ENCODE measurements at regions not wholly inside any gene's neighbourhood (a gene's known extent, or its start where the extent isn't known, plus 50 kb on each side); places are given as distances from the start of the nearest gene placed in this dataset.

GRCh38 chr2:52961403-52961802 is 806.2 kb upstream of the CHAC2 start:
- H3K9me3 Mint-ChIP-seq = peaks cover 7% of the 10 kb centered on the region
- no peaks in the 10 kb centered on the region for H3K4me1 Mint-ChIP-seq (ENCODE audit: low read depth)
- H3K27me3 Mint-ChIP-seq (ENCODE audit: low read depth) = no peaks in the 10 kb centered on the region
- no peak overlapping the region for H3K4me3 Mint-ChIP-seq
- no peaks in the 10 kb centered on the region for H3K36me3 Mint-ChIP-seq (ENCODE audit: low read depth)
- no peak overlapping the region for H3K27ac Mint-ChIP-seq

- Mint-ChIP-seq H3K27ac (no peak overlapping the region), H3K4me3 (no peak overlapping the region)
These were observed 806.7 kb upstream of the CHAC2 start for GRCh38 chr2:52960881-52961280.

GRCh38 chr2:52959801-52960200 is 807.8 kb upstream of the CHAC2 start:
- peaks cover 7% of the 10 kb centered on the region for H3K9me3 Mint-ChIP-seq
- H3K27ac Mint-ChIP-seq = no peak overlapping the region
- no peaks in the 10 kb centered on the region for H3K4me1 Mint-ChIP-seq (ENCODE audit: low read depth)
- H3K36me3 Mint-ChIP-seq (ENCODE audit: low read depth) = no peaks in the 10 kb centered on the region
- H3K4me3 Mint-ChIP-seq = no peak overlapping the region
- no peaks in the 10 kb centered on the region for H3K27me3 Mint-ChIP-seq (ENCODE audit: low read depth)

More at GRCh38 chr2:52960881-52961280, 806.7 kb upstream of the CHAC2 start:
- H3K4me1 Mint-ChIP-seq (ENCODE audit: low read depth) = no peaks in the 10 kb centered on the region
- no peaks in the 10 kb centered on the region for H3K36me3 Mint-ChIP-seq (ENCODE audit: low read depth)
- peaks cover 7% of the 10 kb centered on the region for H3K9me3 Mint-ChIP-seq
- no peaks in the 10 kb centered on the region for H3K27me3 Mint-ChIP-seq (ENCODE audit: low read depth)

GRCh38 chr2:52956766-52957165 is 810.8 kb upstream of the CHAC2 start:
- Mint-ChIP-seq H3K9me3 (peaks cover 7% of the 10 kb centered on the region), H3K27me3 (ENCODE audit: low read depth) (no peaks in the 10 kb centered on the region), H3K4me3 (no peak overlapping the region), H3K4me1 (ENCODE audit: low read depth) (no peaks in the 10 kb centered on the region), H3K36me3 (ENCODE audit: low read depth) (no peaks in the 10 kb centered on the region), H3K27ac (no peak overlapping the region)

GRCh38 chr2:52956118-52956517 is 811.5 kb upstream of the CHAC2 start:
- Mint-ChIP-seq H3K4me3 (no peak overlapping the region), H3K4me1 (ENCODE audit: low read depth) (no peaks in the 10 kb centered on the region), H3K27ac (no peak overlapping the region), H3K36me3 (ENCODE audit: low read depth) (no peaks in the 10 kb centered on the region), H3K9me3 (peaks cover 7% of the 10 kb centered on the region), H3K27me3 (ENCODE audit: low read depth) (no peaks in the 10 kb centered on the region)

- Mint-ChIP-seq H3K4me1 (ENCODE audit: low read depth) (no peaks in the 10 kb centered on the region), H3K4me3 (no peak overlapping the region), H3K36me3 (ENCODE audit: low read depth) (no peaks in the 10 kb centered on the region), H3K9me3 (peaks cover 15% of the 10 kb centered on the region), H3K27me3 (ENCODE audit: low read depth) (no peaks in the 10 kb centered on the region), H3K27ac (no peak overlapping the region)
These were observed 812.5 kb upstream of the CHAC2 start for GRCh38 chr2:52955079-52955478.

GRCh38 chr2:52940101-52940500 is 827.5 kb upstream of the CHAC2 start:
- Mint-ChIP-seq H3K4me3 (no peak overlapping the region), H3K9me3 (no peaks in the 10 kb centered on the region), H3K27ac (no peak overlapping the region)

GRCh38 chr2:52939250-52939649 is 828.4 kb upstream of the CHAC2 start:
- no peak overlapping the region for H3K27ac Mint-ChIP-seq
- H3K4me1 Mint-ChIP-seq (ENCODE audit: low read depth) = peaks cover 4% of the 10 kb centered on the region
- no peaks in the 10 kb centered on the region for H3K36me3 Mint-ChIP-seq (ENCODE audit: low read depth)

More at GRCh38 chr2:52940101-52940500, 827.5 kb upstream of the CHAC2 start:
- Mint-ChIP-seq H3K36me3 (ENCODE audit: low read depth) (no peaks in the 10 kb centered on the region), H3K27me3 (ENCODE audit: low read depth) (no peaks in the 10 kb centered on the region), H3K4me1 (ENCODE audit: low read depth) (peaks cover 4% of the 10 kb centered on the region)

GRCh38 chr2:52936029-52936428 is 831.6 kb upstream of the CHAC2 start:
- no peaks in the 10 kb centered on the region for H3K27me3 Mint-ChIP-seq (ENCODE audit: low read depth)
- no peak overlapping the region for H3K27ac Mint-ChIP-seq
- H3K9me3 Mint-ChIP-seq = peaks cover 14% of the 10 kb centered on the region
- H3K4me3 Mint-ChIP-seq = no peak overlapping the region
- H3K4me1 Mint-ChIP-seq (ENCODE audit: low read depth) = peaks cover 4% of the 10 kb centered on the region
- H3K36me3 Mint-ChIP-seq (ENCODE audit: low read depth) = no peaks in the 10 kb centered on the region

More at GRCh38 chr2:52939250-52939649, 828.4 kb upstream of the CHAC2 start:
- Mint-ChIP-seq H3K4me3 (no peak overlapping the region), H3K27me3 (ENCODE audit: low read depth) (no peaks in the 10 kb centered on the region), H3K9me3 (peaks cover 2% of the 10 kb centered on the region)

- H3K27me3 Mint-ChIP-seq (ENCODE audit: low read depth) = no peaks in the 10 kb centered on the region
- peaks cover 4% of the 10 kb centered on the region for H3K4me1 Mint-ChIP-seq (ENCODE audit: low read depth)
- no peak overlapping the region for H3K27ac Mint-ChIP-seq
- peak overlapping the region; percentile 26 for H3K4me3 Mint-ChIP-seq
- no peaks in the 10 kb centered on the region for H3K36me3 Mint-ChIP-seq (ENCODE audit: low read depth)
- H3K9me3 Mint-ChIP-seq = peaks cover 22% of the 10 kb centered on the region
These were observed 832.5 kb upstream of the CHAC2 start for GRCh38 chr2:52934920-52935640.

GRCh38 chr2:52934323-52934898 is 833.2 kb upstream of the CHAC2 start:
- Mint-ChIP-seq H3K9me3 (peaks cover 22% of the 10 kb centered on the region), H3K36me3 (ENCODE audit: low read depth) (no peaks in the 10 kb centered on the region), H3K27ac (no peak overlapping the region), H3K4me1 (ENCODE audit: low read depth) (peaks cover 4% of the 10 kb centered on the region), H3K27me3 (ENCODE audit: low read depth) (no peaks in the 10 kb centered on the region), H3K4me3 (no peak overlapping the region)

- Mint-ChIP-seq H3K27ac (no peak overlapping the region), H3K9me3 (peaks cover 22% of the 10 kb centered on the region), H3K36me3 (ENCODE audit: low read depth) (no peaks in the 10 kb centered on the region), H3K4me3 (no peak overlapping the region), H3K27me3 (ENCODE audit: low read depth) (no peaks in the 10 kb centered on the region), H3K4me1 (ENCODE audit: low read depth) (peaks cover 4% of the 10 kb centered on the region)
These were observed 833.7 kb upstream of the CHAC2 start for GRCh38 chr2:52933878-52934277.

GRCh38 chr2:52931660-52932059 is 835.9 kb upstream of the CHAC2 start:
- no peaks in the 10 kb centered on the region for H3K36me3 Mint-ChIP-seq (ENCODE audit: low read depth)
- H3K4me3 Mint-ChIP-seq = no peak overlapping the region
- no peaks in the 10 kb centered on the region for H3K27me3 Mint-ChIP-seq (ENCODE audit: low read depth)
- H3K27ac Mint-ChIP-seq = no peak overlapping the region
- peaks cover 4% of the 10 kb centered on the region for H3K4me1 Mint-ChIP-seq (ENCODE audit: low read depth)
- H3K9me3 Mint-ChIP-seq = peaks cover 26% of the 10 kb centered on the region

GRCh38 chr2:52929412-52929811 is 838.2 kb upstream of the CHAC2 start:
- no peak overlapping the region for H3K27ac Mint-ChIP-seq
- H3K36me3 Mint-ChIP-seq (ENCODE audit: low read depth) = no peaks in the 10 kb centered on the region
- no peak overlapping the region for H3K4me3 Mint-ChIP-seq
- H3K9me3 Mint-ChIP-seq = peaks cover 33% of the 10 kb centered on the region
- no peaks in the 10 kb centered on the region for H3K4me1 Mint-ChIP-seq (ENCODE audit: low read depth)
- no peaks in the 10 kb centered on the region for H3K27me3 Mint-ChIP-seq (ENCODE audit: low read depth)

- Mint-ChIP-seq H3K27me3 (ENCODE audit: low read depth) (no peaks in the 10 kb centered on the region), H3K36me3 (ENCODE audit: low read depth) (no peaks in the 10 kb centered on the region), H3K4me3 (no peak overlapping the region), H3K9me3 (peaks cover 4% of the 10 kb centered on the region), H3K27ac (no peak overlapping the region), H3K4me1 (ENCODE audit: low read depth) (no peaks in the 10 kb centered on the region)
These were observed 847.9 kb upstream of the CHAC2 start for GRCh38 chr2:52919673-52920072.

Data from T-helper 1 cell treated with Interleukin-12 subunit alpha and Interleukin-12 subunit beta and Interleukin-4 antibody, amounts not matched to agents 30 μg/mL and 1 μg/mL, for 36 hours (primary cell).